Mesendoderm (in vitro differentiated cells): ENCODE measurements at regions not wholly inside any gene's neighbourhood (a gene's known extent, or its start where the extent isn't known, plus 50 kb on each side); places are given as distances from the start of the nearest gene placed in this dataset.

Experiments
- DNase-seq: peaks from one replicate; pipeline ENCODE4 v3.0.0; 2013
- H2AK5ac ChIP-seq: 2 replicates; pipeline ENCODE4 v1.6.1; 2013; ENCODE audit warnings: low read length, inconsistent platforms
- H2BK120ac ChIP-seq: 2 replicates; pipeline ENCODE4 v1.6.1; 2013; ENCODE audit warnings: low read depth, mild to moderate bottlenecking, low read length, moderate library complexity, mixed read lengths
- H2BK15ac ChIP-seq: replicated peaks from 2 replicates; pipeline ENCODE4 v1.6.1; 2013; ENCODE audit warnings: low read depth, mild to moderate bottlenecking, moderate library complexity
- H2BK5ac ChIP-seq: 2 replicates; pipeline ENCODE4 v1.6.1; 2013; ENCODE audit warnings: low read length, inconsistent platforms
- H3K18ac ChIP-seq: 2 replicates; pipeline ENCODE4 v1.6.1; 2013; ENCODE audit warnings: mild to moderate bottlenecking, low read length, mixed read lengths
- H3K23ac ChIP-seq: one replicate; pipeline ENCODE4 v1.6.1; 2013; ENCODE audit warnings: low read length
- H3K27ac ChIP-seq: 2 replicates; pipeline ENCODE4 v1.5.1; 2013; ENCODE audit warnings: low read depth, mild to moderate bottlenecking, inconsistent platforms, low read length, moderate library complexity
- H3K27me3 ChIP-seq: 2 replicates; pipeline ENCODE4 v1.6.1; 2013; ENCODE audit warnings: low read length, control low read depth, mild to moderate bottlenecking, inconsistent platforms; ENCODE audit not compliant: insufficient read depth, poor library complexity
- H3K36me3 ChIP-seq: 2 replicates; pipeline ENCODE4 v1.6.1; 2013; ENCODE audit warnings: low read length, inconsistent platforms; ENCODE audit not compliant: control insufficient read depth, insufficient read depth
- H3K4ac ChIP-seq: one replicate; pipeline ENCODE4 v1.6.1; 2013; ENCODE audit warnings: low read depth, mild to moderate bottlenecking, low read length, moderate library complexity
- H3K4me1 ChIP-seq: 2 replicates; pipeline ENCODE4 v1.6.1; 2013; ENCODE audit warnings: low read depth, low read length, inconsistent platforms; ENCODE audit not compliant: control insufficient read depth
- H3K4me2 ChIP-seq: 2 replicates; pipeline ENCODE4 v1.6.1; 2013; ENCODE audit warnings: low read length
- H3K4me3 ChIP-seq: 2 replicates; pipeline ENCODE4 v1.5.1; 2013; ENCODE audit warnings: mild to moderate bottlenecking, low read length
- H3K56ac ChIP-seq: one replicate; pipeline ENCODE4 v1.6.1; 2013; ENCODE audit warnings: low read length
- H3K79me1 ChIP-seq: 2 replicates; pipeline ENCODE4 v1.6.1; 2013; ENCODE audit warnings: low read length, inconsistent platforms
- H3K79me2 ChIP-seq: 2 replicates; pipeline ENCODE4 v1.6.1; 2013; ENCODE audit warnings: mild to moderate bottlenecking, low read length; ENCODE audit not compliant: control insufficient read depth, insufficient read depth
- H3K9ac ChIP-seq: 2 replicates; pipeline ENCODE4 v1.6.1; 2013; ENCODE audit warnings: low read length, inconsistent platforms
- H4K5ac ChIP-seq: one replicate; pipeline ENCODE4 v1.6.1; 2013; ENCODE audit warnings: low read length
- H4K8ac ChIP-seq: one replicate; pipeline ENCODE4 v1.6.1; 2013; ENCODE audit warnings: low read depth, mild to moderate bottlenecking, control low read depth, low read length, moderate library complexity
- WGBS: extraction: QIAGEN DNeasy Blood & Tissue Kit; methylation state at CpG from one replicate; pipeline ENCODE4 v1.1.7; 2013; ENCODE audit warnings: low lambda C conversion rate, missing lambda C conversion rate; ENCODE audit not compliant: insufficient coverage; ENCODE audit errors: extremely low coverage; 5-methylcytosine and 5-hydroxymethylcytosine counted together

- H2AK5ac ChIP-seq, result no peak overlapping the region
- no peak overlapping the region for H3K4me2 ChIP-seq
- no peak overlapping the region for H2BK15ac ChIP-seq
- H3K4me1 ChIP-seq, result no peaks in the 10 kb centered on the region
- H3K23ac ChIP-seq, result no peak overlapping the region
- no peak overlapping the region for H3K9ac ChIP-seq
- no peak for DNase-seq
- no peak overlapping the region for H3K18ac ChIP-seq
- H2BK5ac ChIP-seq, result no peak overlapping the region
- H3K56ac ChIP-seq, result no peak overlapping the region
- H3K27ac ChIP-seq, result no peak overlapping the region
- H3K4me3 ChIP-seq, result no peak overlapping the region
- no peaks in the 10 kb centered on the region for H3K27me3 ChIP-seq
- H4K8ac ChIP-seq, result no peak overlapping the region
- WGBS, result no CpG with 5 or more reads among the region's 8 CpGs
- H3K4ac ChIP-seq, result no peak overlapping the region
- no peaks in the 10 kb centered on the region for H3K36me3 ChIP-seq
- H3K79me2 ChIP-seq, result no peaks in the 10 kb centered on the region
- no peak overlapping the region for H2BK120ac ChIP-seq
- no peaks in the 10 kb centered on the region for H3K79me1 ChIP-seq
- H4K5ac ChIP-seq, result no peak overlapping the region
Observed at GRCh38 chr6:66481216-66481615, 774.2 kb upstream of the EYS start.

DNA sequence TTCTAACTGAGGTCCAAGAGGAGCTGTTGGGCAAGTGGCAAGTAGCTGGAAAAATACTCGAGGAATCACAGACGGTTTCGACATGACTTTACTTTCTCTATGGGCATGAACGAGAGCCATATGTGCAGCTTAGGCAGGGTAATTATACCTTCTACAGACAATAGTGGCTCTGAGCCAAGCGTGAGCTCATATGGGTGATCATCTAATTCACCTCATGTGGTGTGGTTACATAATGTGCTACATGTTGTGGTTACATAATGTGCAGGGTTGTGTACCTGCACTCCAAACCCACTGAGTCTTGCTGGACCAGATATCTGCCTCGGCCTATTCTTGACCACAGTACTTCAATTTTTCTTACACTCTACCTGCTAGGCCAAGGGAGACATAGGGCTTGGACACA is 771.7 kb upstream of the EYS start:
- no peak overlapping the region for H2BK5ac ChIP-seq
- no peak overlapping the region for H4K8ac ChIP-seq
- H2AK5ac ChIP-seq, result no peak overlapping the region
- H3K4me1 ChIP-seq, result no peaks in the 10 kb centered on the region
- H3K23ac ChIP-seq, result no peak overlapping the region
- no peak overlapping the region for H3K4me3 ChIP-seq
- H2BK120ac ChIP-seq, result no peak overlapping the region
- no CpG with 5 or more reads among the region's 6 CpGs for WGBS
- H3K9ac ChIP-seq, result no peak overlapping the region
- H3K27me3 ChIP-seq, result no peaks in the 10 kb centered on the region
- H3K27ac ChIP-seq, result no peak overlapping the region
- no peak overlapping the region for H2BK15ac ChIP-seq
- no peak overlapping the region for H4K5ac ChIP-seq
- no peak overlapping the region for H3K56ac ChIP-seq
- DNase-seq, result no peak
- no peak overlapping the region for H3K4me2 ChIP-seq
- H3K36me3 ChIP-seq, result no peaks in the 10 kb centered on the region
- no peak overlapping the region for H3K18ac ChIP-seq
- no peaks in the 10 kb centered on the region for H3K79me2 ChIP-seq
- no peak overlapping the region for H3K4ac ChIP-seq
- H3K79me1 ChIP-seq, result no peaks in the 10 kb centered on the region

GRCh38 chr6:66435321-66435720 is 728.3 kb upstream of the EYS start:
- H3K18ac ChIP-seq, result no peak overlapping the region
- H3K36me3 ChIP-seq, result no peaks in the 10 kb centered on the region
- H3K4me1 ChIP-seq, result no peaks in the 10 kb centered on the region
- no peak overlapping the region for H2BK5ac ChIP-seq
- no CpG with 5 or more reads among the region's 5 CpGs for WGBS
- H3K4ac ChIP-seq, result no peak overlapping the region
- no peak overlapping the region for H2BK15ac ChIP-seq
- H3K79me2 ChIP-seq, result no peaks in the 10 kb centered on the region
- no peak overlapping the region for H3K56ac ChIP-seq
- H3K27me3 ChIP-seq, result no peaks in the 10 kb centered on the region
- H4K5ac ChIP-seq, result no peak overlapping the region
- H3K4me2 ChIP-seq, result no peak overlapping the region
- no peak overlapping the region for H3K4me3 ChIP-seq
- H3K9ac ChIP-seq, result no peak overlapping the region
- no peak overlapping the region for H2AK5ac ChIP-seq
- DNase-seq, result no peak
- H4K8ac ChIP-seq, result no peak overlapping the region
- H3K23ac ChIP-seq, result no peak overlapping the region
- no peak overlapping the region for H2BK120ac ChIP-seq
- no peaks in the 10 kb centered on the region for H3K79me1 ChIP-seq
- H3K27ac ChIP-seq, result no peak overlapping the region

GRCh38 chr6:66429210-66429609 is 722.2 kb upstream of the EYS start:
- no peak overlapping the region for H3K9ac ChIP-seq
- WGBS, result no CpG with 5 or more reads among the region's 2 CpGs
- H3K23ac ChIP-seq, result no peak overlapping the region
- H3K79me2 ChIP-seq, result no peaks in the 10 kb centered on the region
- no peak overlapping the region for H3K4ac ChIP-seq
- no peak overlapping the region for H3K27ac ChIP-seq
- H3K79me1 ChIP-seq, result no peaks in the 10 kb centered on the region
- no peaks in the 10 kb centered on the region for H3K27me3 ChIP-seq
- no peak overlapping the region for H2BK15ac ChIP-seq
- no peak overlapping the region for H3K56ac ChIP-seq
- H2AK5ac ChIP-seq, result no peak overlapping the region
- H3K4me1 ChIP-seq, result no peaks in the 10 kb centered on the region
- H3K4me2 ChIP-seq, result no peak overlapping the region
- no peak overlapping the region for H2BK120ac ChIP-seq
- H4K8ac ChIP-seq, result no peak overlapping the region
- H4K5ac ChIP-seq, result no peak overlapping the region
- H2BK5ac ChIP-seq, result no peak overlapping the region
- no peak overlapping the region for H3K18ac ChIP-seq
- no peak overlapping the region for H3K4me3 ChIP-seq
- no peak for DNase-seq
- no peaks in the 10 kb centered on the region for H3K36me3 ChIP-seq

DNA sequence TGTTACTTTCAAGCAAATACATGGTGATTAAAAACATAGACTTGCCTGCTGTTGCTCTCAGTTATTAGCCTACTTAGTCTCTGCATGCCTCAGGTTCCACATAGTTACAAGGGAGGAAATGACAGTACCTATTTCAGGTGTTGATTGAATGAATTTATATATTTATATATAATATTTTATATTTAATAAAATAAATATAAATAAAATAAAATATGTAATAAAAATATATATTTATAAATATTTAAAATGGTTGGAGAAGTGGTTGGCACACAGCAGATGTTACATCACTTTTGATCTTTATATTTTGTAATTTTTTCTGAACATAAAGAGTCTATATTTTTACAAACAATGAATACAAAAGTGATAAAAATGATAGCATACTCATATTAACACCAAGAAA is 716.0 kb upstream of the EYS start:
- Histone ChIP-seq H3K23ac (no peak overlapping the region), H2BK120ac (no peak overlapping the region)
- no peak for DNase-seq

GRCh38 chr6:66421570-66421969 is 714.5 kb upstream of the EYS start:
- no peak overlapping the region for H3K56ac ChIP-seq
- peak; percentile 39 for DNase-seq
- H2BK5ac ChIP-seq, result no peak overlapping the region
- no peak overlapping the region for H2AK5ac ChIP-seq
- H3K27me3 ChIP-seq, result no peaks in the 10 kb centered on the region
- H3K4ac ChIP-seq, result no peak overlapping the region
- H4K5ac ChIP-seq, result no peak overlapping the region
- H3K23ac ChIP-seq, result no peak overlapping the region
- no peak overlapping the region for H2BK120ac ChIP-seq
- H3K18ac ChIP-seq, result no peak overlapping the region
- H3K79me1 ChIP-seq, result no peaks in the 10 kb centered on the region
- WGBS, result no CpG with 5 or more reads among the region's 3 CpGs
- H3K9ac ChIP-seq, result no peak overlapping the region
- no peaks in the 10 kb centered on the region for H3K36me3 ChIP-seq
- no peak overlapping the region for H3K4me3 ChIP-seq
- no peaks in the 10 kb centered on the region for H3K4me1 ChIP-seq
- H3K4me2 ChIP-seq, result no peak overlapping the region
- H3K27ac ChIP-seq, result no peak overlapping the region
- no peaks in the 10 kb centered on the region for H3K79me2 ChIP-seq
- no peak overlapping the region for H2BK15ac ChIP-seq
- H4K8ac ChIP-seq, result no peak overlapping the region

More for the DNA sequence above, 716.0 kb upstream of the EYS start:
- Histone ChIP-seq H3K18ac (no peak overlapping the region), H3K4me2 (no peak overlapping the region), H3K36me3 (no peaks in the 10 kb centered on the region), H2AK5ac (no peak overlapping the region), H3K79me1 (no peaks in the 10 kb centered on the region), H3K79me2 (no peaks in the 10 kb centered on the region), H3K4ac (no peak overlapping the region), H3K27me3 (no peaks in the 10 kb centered on the region), H2BK5ac (no peak overlapping the region), H3K27ac (no peak overlapping the region), H2BK15ac (no peak overlapping the region), H4K8ac (no peak overlapping the region), H3K56ac (no peak overlapping the region), H3K9ac (no peak overlapping the region), H3K4me3 (no peak overlapping the region), H4K5ac (no peak overlapping the region), H3K4me1 (no peaks in the 10 kb centered on the region)
